ENCODE measurements at regions not wholly inside any gene's neighbourhood (a gene's known extent, or its start where the extent isn't known, plus 50 kb on each side); places are given as distances from the start of the nearest gene placed in this dataset.
"Not testable (repeated sequence)": the region's sequence is repeated elsewhere in the genome, so short reads cannot be mapped to it uniquely, and the experiment has no call there.

DNA sequence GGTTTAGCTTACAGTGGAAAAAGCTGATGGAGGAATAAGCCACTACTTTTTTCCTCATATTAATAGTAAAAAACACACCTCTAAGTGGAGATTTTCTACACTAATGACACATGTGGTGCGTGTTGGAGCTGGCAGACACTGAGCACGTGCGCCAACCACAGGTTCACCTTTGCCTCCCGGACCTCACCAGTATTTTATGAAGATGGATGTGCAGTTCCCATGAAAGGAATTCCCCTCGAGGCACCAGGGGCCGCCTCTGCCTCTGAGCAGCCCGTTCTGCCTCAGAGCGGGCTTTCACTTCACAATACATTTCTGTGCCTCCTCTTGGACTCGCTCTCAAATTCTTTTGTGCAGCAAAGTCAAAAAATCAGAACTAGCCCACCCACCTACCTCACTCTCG lies 477.5 kb upstream of the ADARB2 start:
- no peak for DNase-seq

GRCh38 chr10:2214092-2214491 lies 476.8 kb upstream of the ADARB2 start:
- DNase-seq: no peak

- DNase-seq: no peak
Measured at GRCh38 chr10:2212244-2212834, 475.0 kb upstream of the ADARB2 start.

DNA sequence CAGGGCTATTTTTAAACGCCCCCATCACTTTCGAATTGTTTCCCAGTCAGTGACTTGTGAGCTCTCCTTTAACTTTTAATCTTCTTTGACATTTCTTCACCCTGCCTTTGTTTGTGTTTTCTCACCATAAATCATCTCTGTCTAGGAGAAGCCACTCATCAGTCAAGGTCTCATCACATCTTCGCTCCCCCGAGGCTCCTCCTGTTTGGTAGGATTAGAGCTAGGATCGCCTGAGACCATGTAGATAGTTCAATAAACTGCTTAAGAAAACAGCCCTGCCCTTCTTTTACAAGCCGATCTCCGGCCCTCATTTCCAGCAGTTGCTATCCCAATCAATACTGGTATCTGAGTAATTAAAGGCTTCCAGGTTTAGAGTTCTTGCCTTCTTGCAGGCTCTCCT lies 472.8 kb upstream of the ADARB2 start:
- no peak for DNase-seq

DNA sequence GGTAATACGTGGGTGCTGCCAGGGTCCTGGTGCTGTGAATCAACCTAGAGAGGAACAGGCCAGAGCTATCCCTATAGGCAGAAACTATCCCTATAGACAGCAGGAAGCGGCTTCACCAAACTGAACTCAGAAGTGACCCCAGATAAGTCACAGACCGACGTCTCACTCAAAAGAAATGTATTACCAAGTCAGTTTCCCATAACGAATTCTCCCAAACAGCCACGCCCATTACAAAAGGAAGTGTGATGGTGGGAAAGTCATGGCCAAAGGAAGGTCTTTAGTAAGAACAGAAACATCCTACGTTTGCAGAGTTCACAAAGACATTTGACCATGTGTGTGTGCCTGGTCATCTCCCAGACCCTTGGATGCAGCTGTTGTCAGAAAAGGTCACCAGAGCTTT lies 470.8 kb upstream of the ADARB2 start:
- no peak for DNase-seq

- no peak for DNase-seq
Measured at GRCh38 chr10:2207246-2207922, 470.1 kb upstream of the ADARB2 start.

GRCh38 chr10:2205406-2205805 lies 468.1 kb upstream of the ADARB2 start:
- no peak for DNase-seq

DNA sequence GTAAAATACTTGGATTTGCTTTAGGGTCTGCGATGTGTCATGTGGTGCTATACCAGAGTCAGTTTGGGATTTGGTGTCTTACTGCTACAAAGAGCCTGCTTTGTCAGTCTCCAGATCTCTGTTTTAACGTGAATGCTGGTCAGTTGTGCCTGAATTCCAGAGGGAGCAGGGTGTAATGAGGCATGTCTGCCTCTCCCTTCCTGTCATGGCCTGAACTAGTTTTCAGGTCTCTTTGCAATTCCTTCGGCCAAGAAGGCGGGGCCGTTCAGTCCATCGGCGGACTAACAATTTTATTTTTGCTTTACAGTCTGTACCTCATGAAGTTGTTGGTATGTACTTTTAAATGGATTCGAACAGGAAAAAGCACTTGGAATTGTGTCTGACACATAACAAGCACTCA lies 465.1 kb upstream of the ADARB2 start:
- no peak for DNase-seq

DNA sequence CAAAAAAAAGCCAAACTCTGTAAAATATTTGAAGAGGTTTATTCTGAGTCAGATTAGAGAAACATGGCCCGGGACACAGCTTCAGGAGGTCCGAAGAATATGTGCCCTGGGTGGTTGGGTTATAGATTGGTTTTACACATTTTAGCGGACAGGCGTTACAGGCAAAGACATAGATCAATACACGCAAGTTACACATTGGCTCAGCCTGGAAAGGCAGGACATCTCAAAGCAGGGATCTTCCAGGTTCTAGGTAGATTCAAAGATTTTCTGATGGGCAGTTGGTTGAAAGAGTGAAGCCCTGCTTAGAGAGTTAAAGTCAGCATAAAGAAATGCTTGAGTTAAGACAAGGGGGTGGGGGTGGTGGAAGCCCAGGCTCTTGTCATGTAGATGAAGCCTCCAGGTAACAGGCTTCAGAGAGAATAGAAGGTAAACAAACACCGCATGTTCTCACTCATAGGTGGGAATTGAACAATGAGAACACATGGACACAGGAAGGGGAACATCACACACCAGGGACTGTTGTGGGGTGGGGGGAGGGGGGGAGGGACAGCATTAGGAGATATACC lies 464.3 kb upstream of the ADARB2 start:
- DNase-seq: no peak

DNA sequence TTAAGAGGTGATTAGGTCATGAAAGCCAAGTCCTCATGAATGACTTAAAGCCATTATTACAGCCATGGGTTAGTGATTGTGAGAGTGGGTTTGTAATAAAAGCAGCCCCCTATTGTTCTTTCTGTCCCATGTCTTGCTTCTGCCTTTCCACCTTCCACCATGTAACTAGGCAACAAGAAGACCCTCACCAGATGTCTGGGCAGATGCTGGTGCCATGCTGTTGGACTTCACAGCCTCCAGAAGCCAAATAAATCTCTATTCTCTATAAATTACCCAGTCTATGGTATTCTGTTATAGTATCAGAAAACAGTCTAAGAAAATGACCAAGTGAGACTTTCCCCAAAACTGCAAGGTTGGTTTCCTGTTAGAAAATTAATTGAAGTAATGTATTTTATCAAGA lies 460.3 kb upstream of the ADARB2 start:
- DNase-seq: no peak

DNA sequence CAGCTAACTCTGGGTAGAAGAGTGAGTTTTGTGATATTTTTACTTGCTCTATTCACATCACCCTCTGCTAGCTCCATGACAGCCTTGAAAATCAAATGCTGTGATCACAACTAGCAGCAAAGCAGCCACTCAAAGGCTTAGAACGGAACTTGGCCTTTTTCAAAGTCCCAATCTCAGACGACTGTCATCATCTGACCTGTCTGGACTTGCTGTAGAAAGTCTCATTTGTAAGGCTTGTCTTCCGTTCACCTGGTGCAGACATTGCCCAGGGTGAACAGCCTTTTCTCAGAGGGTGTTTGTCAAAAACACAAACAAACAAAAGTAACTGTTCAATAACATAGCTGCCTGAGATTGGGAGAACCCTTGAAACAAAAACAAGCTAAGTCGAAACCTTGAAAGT lies 458.9 kb upstream of the ADARB2 start:
- DNase-seq: no peak

DNA sequence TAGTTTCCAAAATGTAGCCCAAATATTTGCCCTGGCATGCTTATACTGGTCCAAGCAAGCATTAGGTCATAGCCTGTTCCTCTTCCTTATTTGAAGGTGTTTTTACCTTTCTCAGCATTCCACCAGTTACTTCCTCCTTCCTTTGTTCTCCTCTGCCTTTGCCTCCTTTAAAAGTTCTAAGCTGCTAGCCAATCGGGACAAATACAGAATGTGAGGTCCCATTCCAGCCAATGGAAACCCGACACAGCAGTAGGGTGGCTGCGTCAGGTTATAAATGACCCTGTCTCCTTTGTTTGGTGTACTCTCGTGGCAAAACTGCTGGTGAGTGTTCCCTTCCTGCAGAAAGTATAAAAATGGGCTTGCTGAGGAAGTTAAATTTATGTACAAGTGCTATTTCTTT lies 452.0 kb upstream of the ADARB2 start:
- not testable (repeated sequence) for DNase-seq

GRCh38 chr10:2188371-2188770 lies 451.0 kb upstream of the ADARB2 start:
- no peak for DNase-seq

DNA sequence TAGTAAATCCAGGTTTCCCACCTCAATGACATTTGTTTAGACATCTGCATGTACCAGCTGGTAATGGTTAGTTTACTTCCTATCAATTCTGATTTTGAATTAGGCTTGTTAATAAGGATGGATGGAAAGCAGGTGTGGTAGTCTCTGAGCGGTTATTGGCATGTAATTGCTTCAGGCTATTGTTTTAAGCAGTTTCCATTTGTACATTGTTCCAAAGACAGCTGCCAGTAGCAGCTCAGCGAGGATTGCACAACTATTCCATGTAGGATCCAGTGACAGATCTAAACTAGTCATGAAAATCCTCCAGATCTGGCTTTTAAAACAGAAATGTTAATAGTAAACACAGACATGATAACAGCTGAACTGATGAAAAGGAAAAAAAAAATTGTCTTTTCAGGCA lies 436.0 kb upstream of the ADARB2 start:
- DNase-seq: no peak

GRCh38 chr10:2165771-2166460 lies 428.6 kb upstream of the ADARB2 start:
- DNase-seq: no peak

DNA sequence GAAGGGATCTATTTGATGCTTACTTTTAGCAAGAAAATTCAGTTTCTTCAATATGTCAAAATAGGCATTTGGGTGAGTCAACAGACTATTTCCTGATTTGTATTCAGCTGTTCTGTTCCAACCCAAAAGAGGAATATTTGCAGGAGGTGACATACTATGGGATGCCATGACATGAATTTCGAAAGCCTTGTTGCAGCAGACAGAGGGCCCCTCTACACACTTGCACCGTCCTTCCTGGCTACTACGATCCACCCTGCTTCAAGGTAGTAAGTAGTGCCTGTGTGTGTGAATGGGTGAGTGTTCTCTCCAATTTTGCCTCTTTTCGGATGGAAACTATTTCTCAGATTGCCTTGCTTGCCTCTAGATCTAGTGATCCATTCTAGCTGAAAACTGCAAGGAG lies 413.0 kb upstream of the ADARB2 start:
- DNase-seq: no peak

DNA sequence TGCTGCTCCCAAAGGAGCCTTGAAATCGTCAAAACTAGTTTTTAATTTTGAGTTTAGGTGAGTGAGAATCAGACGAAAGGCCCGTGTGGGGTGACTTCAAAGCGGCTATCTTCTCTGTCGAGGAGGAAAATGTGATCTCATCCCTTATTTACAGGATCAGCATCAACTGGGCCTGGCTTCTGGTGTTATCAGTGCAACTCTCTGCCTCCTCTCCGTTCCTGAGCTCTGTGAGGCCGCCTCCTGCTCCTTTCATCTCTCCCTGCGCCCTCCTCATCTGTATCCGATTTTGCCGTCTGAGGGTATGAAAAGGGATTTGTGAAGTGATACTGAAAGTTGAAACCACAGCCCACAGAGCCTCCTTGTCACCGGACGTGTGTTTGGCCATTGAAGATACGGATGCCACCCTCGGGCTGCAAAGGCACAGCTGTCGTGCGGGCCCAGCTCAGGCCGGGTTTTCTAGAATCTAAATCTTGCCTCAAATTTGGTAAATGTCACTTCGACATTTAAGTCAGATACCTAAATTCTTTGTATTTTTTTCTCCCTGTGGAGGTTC lies 408.7 kb upstream of the ADARB2 start:
- DNase-seq: no peak

- no peak for DNase-seq
Measured at GRCh38 chr10:2145491-2145890, 408.2 kb upstream of the ADARB2 start.

GRCh38 chr10:2144584-2144983 lies 407.3 kb upstream of the ADARB2 start:
- no peak for DNase-seq

GRCh38 chr10:2143213-2143835 lies 406.0 kb upstream of the ADARB2 start:
- DNase-seq: no peak

GRCh38 chr10:2139746-2140145 lies 402.4 kb upstream of the ADARB2 start:
- DNase-seq: no peak

- no peak for DNase-seq
Measured at GRCh38 chr10:2137549-2138174, 400.3 kb upstream of the ADARB2 start.

Data from activated CD4-positive, alpha-beta T cell treated with anti-CD3 and anti-CD28 coated beads, Interleukin-2, amount 50 U/mL, for 1 hour (primary cell).